ENCODE measurements at regions not wholly inside any gene's neighbourhood (a gene's known extent, or its start where the extent isn't known, plus 50 kb on each side); places are given as distances from the start of the nearest gene placed in this dataset.
"Not testable (repeated sequence)": the region's sequence is repeated elsewhere in the genome, so short reads cannot be mapped to it uniquely, and the experiment has no call there.

DNA sequence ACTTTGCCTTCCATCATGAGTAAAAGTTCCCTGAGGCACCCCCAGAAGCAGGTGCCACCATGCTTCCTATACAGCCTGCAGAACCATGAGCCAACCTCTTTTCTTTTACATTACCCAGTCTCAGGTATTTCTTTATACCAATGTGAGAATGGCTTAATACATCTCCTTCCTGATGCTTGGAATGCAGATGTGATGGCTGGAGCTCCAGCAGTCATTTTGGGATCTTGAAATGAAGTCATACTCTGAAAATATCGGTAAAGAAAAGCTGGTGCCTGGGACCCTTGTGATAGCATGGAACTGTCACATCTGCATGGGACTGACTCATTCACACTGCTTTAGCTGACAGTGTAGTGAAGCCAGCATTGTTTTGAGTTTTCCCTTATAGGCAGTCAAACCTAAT, 634.5 kb upstream of the NRP1 start:
- H3K9me3 Mint-ChIP-seq: peaks cover 8% of the 10 kb centered on the region
- H3K27me3 Mint-ChIP-seq (ENCODE audit: insufficient read depth): no peaks in the 10 kb centered on the region
- intact Hi-C loops (cut with micrococcal nuclease): no loop called here
- H3K4me1 Mint-ChIP-seq (ENCODE audit: low read depth): no peaks in the 10 kb centered on the region
- H3K4me3 Mint-ChIP-seq: no peak overlapping the region
- no peaks in the 10 kb centered on the region for H3K36me3 Mint-ChIP-seq (ENCODE audit: low read depth)
- no peak overlapping the region for H3K27ac Mint-ChIP-seq
- no peak for DNase-seq (ENCODE audit: low spot score)

DNA sequence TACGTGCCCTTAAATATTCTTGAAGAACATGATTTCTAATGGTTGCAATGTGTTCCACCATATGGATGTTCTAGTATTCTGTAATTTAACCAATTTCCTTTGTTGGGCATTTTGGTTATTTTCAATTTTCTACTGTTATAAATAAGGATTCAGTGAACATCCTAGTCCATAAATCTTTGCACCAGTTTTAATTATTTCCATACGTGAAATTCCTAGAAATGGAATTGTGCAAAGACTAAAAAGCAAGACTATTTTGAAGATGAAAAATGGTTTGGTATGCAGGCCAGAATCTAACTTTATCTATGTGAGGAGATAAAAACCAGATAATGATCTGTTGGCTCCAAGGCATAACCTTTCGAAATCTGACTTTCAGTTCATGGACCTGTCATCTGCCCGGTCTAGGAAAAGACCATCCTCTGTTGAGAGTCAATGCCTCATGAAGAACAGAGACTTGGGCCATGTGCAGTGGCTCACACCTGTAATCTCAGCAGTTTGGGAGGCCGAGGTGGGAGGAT, 633.2 kb upstream of the NRP1 start:
- H3K9me3 Mint-ChIP-seq: peaks cover 8% of the 10 kb centered on the region
- H3K36me3 Mint-ChIP-seq (ENCODE audit: low read depth): no peaks in the 10 kb centered on the region
- H3K27ac Mint-ChIP-seq: no peak overlapping the region
- intact Hi-C loops (cut with micrococcal nuclease): no loop called here
- H3K27me3 Mint-ChIP-seq (ENCODE audit: insufficient read depth): no peaks in the 10 kb centered on the region
- no peaks in the 10 kb centered on the region for H3K4me1 Mint-ChIP-seq (ENCODE audit: low read depth)
- DNase-seq (ENCODE audit: low spot score): no peak
- no peak overlapping the region for H3K4me3 Mint-ChIP-seq

DNA sequence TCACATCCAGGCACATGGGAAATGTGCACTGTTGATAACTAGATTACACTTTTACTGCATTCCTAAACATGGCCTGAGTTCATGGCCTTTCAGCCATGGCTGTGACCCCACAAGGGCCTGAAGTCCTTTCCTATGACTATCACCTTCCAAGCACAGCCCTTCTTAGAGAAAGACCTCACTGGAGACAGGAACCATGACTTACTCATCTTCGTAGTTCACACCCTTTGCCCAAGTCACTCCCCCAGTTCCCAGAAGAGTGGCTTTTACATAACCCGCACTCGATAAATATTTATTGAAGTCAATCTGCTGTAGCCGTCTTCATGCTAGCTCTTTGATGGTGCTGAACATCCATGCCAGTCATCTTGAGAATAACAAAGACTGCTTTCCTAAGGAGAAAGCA, 632.5 kb upstream of the NRP1 start:
- no peak for DNase-seq (ENCODE audit: low spot score)
- no peaks in the 10 kb centered on the region for H3K27me3 Mint-ChIP-seq (ENCODE audit: insufficient read depth)
- peaks cover 8% of the 10 kb centered on the region for H3K9me3 Mint-ChIP-seq
- no peak overlapping the region for H3K27ac Mint-ChIP-seq
- H3K36me3 Mint-ChIP-seq (ENCODE audit: low read depth): no peaks in the 10 kb centered on the region
- intact Hi-C loops (cut with micrococcal nuclease): no loop called here
- H3K4me3 Mint-ChIP-seq: no peak overlapping the region
- no peaks in the 10 kb centered on the region for H3K4me1 Mint-ChIP-seq (ENCODE audit: low read depth)

DNA sequence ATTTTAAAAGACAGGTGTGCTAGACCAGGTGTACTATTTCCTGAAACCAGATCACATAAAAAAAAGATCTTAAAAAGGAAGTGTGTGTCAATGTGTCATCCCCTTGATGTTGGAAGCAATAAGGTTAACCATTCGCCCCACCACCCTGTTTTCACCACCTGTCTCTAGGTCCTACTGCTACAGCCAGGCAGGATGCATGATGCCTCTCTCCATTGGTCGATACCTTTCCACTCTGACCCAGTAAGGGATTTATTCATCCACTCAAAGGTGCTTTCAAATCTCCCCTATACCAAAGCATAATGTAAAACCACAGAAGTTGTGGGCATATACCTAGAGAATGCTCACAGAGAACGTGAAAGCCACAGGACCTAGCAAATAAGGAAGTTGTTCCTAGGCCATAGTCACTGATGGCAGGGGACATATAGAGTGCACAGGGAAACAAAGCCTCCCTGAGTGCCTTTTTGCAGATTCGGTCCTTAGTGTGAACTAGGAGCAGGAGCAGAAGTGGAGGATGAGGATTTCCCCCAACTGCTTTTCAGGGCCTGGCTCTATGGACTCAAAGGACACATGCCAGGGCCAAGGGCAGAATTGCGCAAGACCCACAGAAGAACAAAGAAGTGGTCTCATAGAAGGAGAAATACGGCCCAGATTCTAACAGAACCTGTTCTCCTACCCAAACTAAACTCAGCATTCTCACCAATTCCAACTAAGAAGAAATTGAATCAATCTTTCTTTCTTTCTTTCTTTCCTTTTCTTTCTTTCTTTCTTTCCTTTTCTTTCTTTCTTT, 631.5 kb upstream of the NRP1 start:
- Mint-ChIP-seq H3K4me1 (ENCODE audit: low read depth) (no peaks in the 10 kb centered on the region), H3K27ac (no peak overlapping the region), H3K36me3 (ENCODE audit: low read depth) (no peaks in the 10 kb centered on the region), H3K27me3 (ENCODE audit: insufficient read depth) (no peaks in the 10 kb centered on the region), H3K4me3 (no peak overlapping the region), H3K9me3 (peaks cover 8% of the 10 kb centered on the region)
- intact Hi-C loops (cut with micrococcal nuclease): no loop called here
- DNase-seq (ENCODE audit: low spot score): no peak

DNA sequence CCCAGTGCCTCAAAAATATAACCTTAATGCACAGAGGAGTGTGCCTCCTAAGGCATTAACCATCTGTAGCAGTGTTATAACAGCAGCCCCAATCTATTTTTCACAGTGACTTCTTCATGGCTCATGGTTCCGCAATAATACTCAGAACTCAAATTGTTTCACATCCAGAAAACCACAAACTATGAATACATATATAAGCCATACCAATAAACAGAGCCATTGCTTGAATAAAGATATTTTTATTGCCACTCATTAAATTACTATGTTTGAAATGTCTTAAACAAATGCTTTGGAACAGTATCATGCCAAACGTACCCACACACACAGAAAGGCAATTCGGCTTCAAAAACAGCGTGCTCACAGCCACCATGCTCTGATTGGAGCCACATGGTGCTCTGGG, 629.3 kb upstream of the NRP1 start:
- H3K27ac Mint-ChIP-seq: no peak overlapping the region
- intact Hi-C loops (cut with micrococcal nuclease): no loop called here
- H3K4me3 Mint-ChIP-seq: no peak overlapping the region
- no peaks in the 10 kb centered on the region for H3K4me1 Mint-ChIP-seq (ENCODE audit: low read depth)
- peaks cover 3% of the 10 kb centered on the region for H3K9me3 Mint-ChIP-seq
- DNase-seq (ENCODE audit: low spot score): no peak
- H3K27me3 Mint-ChIP-seq (ENCODE audit: insufficient read depth): no peaks in the 10 kb centered on the region
- no peaks in the 10 kb centered on the region for H3K36me3 Mint-ChIP-seq (ENCODE audit: low read depth)

DNA sequence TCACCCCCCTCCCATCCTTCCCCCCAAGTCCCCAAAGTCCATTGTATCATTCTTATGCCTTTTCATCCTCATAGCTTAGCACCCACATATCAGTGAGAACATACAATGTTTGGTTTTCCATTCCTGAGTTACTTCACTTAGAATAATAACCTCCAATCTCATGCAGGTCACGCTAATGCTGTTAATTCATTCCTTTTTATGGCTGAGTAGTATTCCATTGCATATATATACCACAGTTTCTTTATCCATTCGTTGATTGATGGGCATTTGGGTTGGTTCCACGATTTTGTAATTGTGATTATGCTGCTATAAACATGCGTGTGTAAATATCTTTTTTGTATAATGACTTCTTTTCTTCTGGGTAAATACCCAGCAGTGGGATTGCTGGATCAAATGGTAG, 621.9 kb upstream of the NRP1 start:
- intact Hi-C loops (cut with micrococcal nuclease); H3K36me3 Mint-ChIP-seq (ENCODE audit: low read depth); H3K4me3 Mint-ChIP-seq; H3K4me1 Mint-ChIP-seq (ENCODE audit: low read depth); DNase-seq (ENCODE audit: low spot score); H3K9me3 Mint-ChIP-seq; H3K27me3 Mint-ChIP-seq (ENCODE audit: insufficient read depth); H3K27ac Mint-ChIP-seq: not testable (repeated sequence)

DNA sequence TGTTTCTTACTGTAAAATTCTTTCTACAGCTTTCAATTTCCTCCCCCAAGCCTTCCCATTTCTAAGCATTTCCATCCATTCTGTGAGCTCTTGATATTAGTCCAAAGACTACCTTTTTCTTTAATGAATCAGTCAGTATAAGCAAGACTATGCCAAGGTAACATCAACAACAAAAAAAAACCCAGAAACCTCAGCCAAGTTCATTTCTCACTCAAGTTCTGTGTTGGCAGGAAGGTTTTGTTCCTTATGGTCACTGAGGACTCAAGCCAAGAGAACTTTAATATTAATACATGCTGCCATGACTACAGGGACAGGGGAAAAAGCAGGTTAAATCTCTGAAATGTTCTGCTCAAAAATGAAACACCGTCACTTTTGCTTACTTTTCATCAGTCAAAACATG, 621.2 kb upstream of the NRP1 start:
- Mint-ChIP-seq H3K27me3 (ENCODE audit: insufficient read depth) (peaks cover 2% of the 10 kb centered on the region), H3K4me3 (no peak overlapping the region), H3K27ac (no peak overlapping the region), H3K4me1 (ENCODE audit: low read depth) (no peaks in the 10 kb centered on the region), H3K36me3 (ENCODE audit: low read depth) (no peaks in the 10 kb centered on the region), H3K9me3 (no peaks in the 10 kb centered on the region)
- intact Hi-C loops (cut with micrococcal nuclease): no loop called here
- no peak for DNase-seq (ENCODE audit: low spot score)

DNA sequence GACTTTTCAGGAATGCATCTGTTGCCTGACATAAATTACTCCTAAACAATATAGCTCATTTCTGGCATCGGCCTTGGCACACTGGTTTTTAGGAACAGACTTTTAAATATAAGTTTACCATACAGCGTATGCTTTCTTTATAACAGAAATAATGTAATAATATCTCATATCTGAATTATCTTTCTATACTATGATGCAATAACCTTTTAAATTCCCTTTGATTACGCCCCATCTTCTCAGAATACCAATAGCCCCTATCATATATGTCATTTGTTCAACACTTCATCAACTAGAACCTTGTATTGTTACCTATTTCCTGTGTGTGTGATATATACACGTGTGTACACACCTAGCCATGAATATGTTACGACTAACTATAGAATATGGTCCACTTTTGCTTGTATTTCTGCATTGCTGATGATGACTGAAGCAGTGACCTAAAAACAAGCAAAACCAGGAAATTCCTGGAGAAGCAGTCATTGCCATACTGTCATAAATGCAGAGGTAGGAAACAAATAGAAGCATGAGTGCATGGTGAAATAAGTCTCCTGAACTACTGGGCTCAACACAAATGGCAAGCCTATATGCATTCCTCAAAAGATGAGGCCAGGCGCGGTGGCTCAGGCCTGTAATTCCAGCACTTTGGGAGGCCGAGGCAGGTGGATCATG, 618.4 kb upstream of the NRP1 start:
- Mint-ChIP-seq H3K4me3 (no peak overlapping the region), H3K27ac (no peak overlapping the region), H3K9me3 (no peaks in the 10 kb centered on the region), H3K27me3 (ENCODE audit: insufficient read depth) (peaks cover 2% of the 10 kb centered on the region), H3K4me1 (ENCODE audit: low read depth) (no peaks in the 10 kb centered on the region), H3K36me3 (ENCODE audit: low read depth) (no peaks in the 10 kb centered on the region)
- intact Hi-C loops (cut with micrococcal nuclease): no loop called here
- no peak for DNase-seq (ENCODE audit: low spot score)

DNA sequence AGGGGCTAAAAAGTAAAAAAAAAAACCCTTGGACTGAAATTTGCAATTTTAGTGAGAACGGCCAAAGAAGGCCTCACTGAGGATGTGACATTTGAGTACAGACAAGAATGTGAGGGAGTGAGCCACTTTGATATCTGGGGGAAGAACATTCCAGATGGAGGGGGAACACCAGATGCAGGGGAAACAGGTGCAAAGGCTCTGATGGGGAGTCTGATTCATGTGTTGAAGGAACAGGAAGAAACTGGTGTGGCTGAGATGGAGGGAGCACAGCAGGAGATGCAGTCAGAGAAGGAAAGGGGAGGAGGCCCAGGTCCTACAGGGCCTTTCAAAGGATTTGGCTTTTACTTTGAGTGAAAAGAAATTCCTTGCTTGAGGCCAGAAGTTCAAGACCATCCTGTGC, 615.7 kb upstream of the NRP1 start:
- H3K27ac Mint-ChIP-seq: no peak overlapping the region
- DNase-seq (ENCODE audit: low spot score): no peak
- H3K4me3 Mint-ChIP-seq: no peak overlapping the region
- intact Hi-C loops (cut with micrococcal nuclease): no loop called here
- no peaks in the 10 kb centered on the region for H3K9me3 Mint-ChIP-seq
- no peaks in the 10 kb centered on the region for H3K27me3 Mint-ChIP-seq (ENCODE audit: insufficient read depth)
- no peaks in the 10 kb centered on the region for H3K36me3 Mint-ChIP-seq (ENCODE audit: low read depth)
- H3K4me1 Mint-ChIP-seq (ENCODE audit: low read depth): no peaks in the 10 kb centered on the region

DNA sequence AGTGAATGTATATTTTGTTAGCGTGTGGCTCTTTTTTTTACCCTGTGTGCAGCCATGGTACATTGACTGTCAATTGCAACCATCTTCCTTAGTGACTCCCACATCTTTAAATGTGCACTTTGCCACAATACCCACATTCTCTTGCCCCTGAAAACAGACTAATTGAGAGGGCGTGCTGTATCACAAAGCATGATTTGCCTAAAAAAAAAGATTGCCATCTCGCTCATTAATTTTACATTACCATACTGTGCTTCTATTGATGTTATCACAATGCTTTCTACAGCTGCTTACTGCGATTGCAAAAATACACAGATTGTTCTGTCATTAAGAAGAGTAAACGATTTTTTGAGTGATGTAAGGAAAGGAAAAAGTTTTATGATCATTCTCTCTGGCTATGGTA, 613.1 kb upstream of the NRP1 start:
- no peak overlapping the region for H3K27ac Mint-ChIP-seq
- H3K4me3 Mint-ChIP-seq: no peak overlapping the region

DNA sequence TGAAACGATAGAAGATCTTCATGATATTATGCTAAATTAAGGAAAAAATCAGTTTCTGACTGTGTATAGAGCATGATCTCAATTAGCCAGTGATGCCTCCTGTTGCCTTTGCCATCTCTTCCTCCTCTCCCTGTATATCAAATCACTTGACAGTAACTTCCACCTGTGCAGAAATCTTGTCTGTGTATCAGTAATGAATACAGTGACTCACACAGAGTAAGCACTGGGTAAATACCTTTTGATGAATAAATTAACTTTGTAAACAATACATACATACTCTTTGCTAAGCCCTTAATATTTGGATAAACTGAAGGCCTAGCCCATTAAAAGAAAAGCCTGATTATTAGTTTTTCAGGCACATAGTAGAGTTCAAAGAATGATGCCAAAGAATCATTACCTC, 610.6 kb upstream of the NRP1 start:
- Mint-ChIP-seq H3K36me3 (ENCODE audit: low read depth) (no peaks in the 10 kb centered on the region), H3K4me1 (ENCODE audit: low read depth) (no peaks in the 10 kb centered on the region), H3K27me3 (ENCODE audit: insufficient read depth) (no peaks in the 10 kb centered on the region), H3K27ac (no peak overlapping the region), H3K4me3 (no peak overlapping the region), H3K9me3 (no peaks in the 10 kb centered on the region)
- intact Hi-C loops (cut with micrococcal nuclease): no loop called here
- no peak for DNase-seq (ENCODE audit: low spot score)

More for the DNA sequence above, 613.1 kb upstream of the NRP1 start:
- Mint-ChIP-seq H3K9me3 (no peaks in the 10 kb centered on the region), H3K27me3 (ENCODE audit: insufficient read depth) (no peaks in the 10 kb centered on the region), H3K4me1 (ENCODE audit: low read depth) (no peaks in the 10 kb centered on the region), H3K36me3 (ENCODE audit: low read depth) (no peaks in the 10 kb centered on the region)
- no peak for DNase-seq (ENCODE audit: low spot score)
- intact Hi-C loops (cut with micrococcal nuclease): no loop called here

DNA sequence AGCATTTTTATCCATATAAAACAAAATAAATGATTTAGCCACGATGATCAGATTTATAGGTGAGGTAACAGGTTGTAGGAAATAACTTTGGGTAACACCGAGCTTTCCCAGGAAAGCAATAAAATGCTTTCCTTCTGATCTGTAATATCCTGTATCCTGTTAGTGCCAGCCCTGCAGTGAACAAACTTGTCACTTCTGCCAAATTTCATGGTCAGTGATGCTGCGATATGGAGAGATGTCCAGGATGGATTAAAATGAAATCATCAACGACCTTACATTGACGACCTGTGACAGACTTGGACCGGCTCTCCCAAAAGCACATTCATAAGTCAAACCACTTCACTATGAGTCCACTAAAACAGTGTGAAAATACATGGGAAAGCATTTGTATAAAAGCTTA, 608.0 kb upstream of the NRP1 start:
- intact Hi-C loops (cut with micrococcal nuclease): no loop called here
- no peak overlapping the region for H3K27ac Mint-ChIP-seq
- H3K4me1 Mint-ChIP-seq (ENCODE audit: low read depth): no peaks in the 10 kb centered on the region
- DNase-seq (ENCODE audit: low spot score): no peak
- no peaks in the 10 kb centered on the region for H3K27me3 Mint-ChIP-seq (ENCODE audit: insufficient read depth)
- H3K36me3 Mint-ChIP-seq (ENCODE audit: low read depth): no peaks in the 10 kb centered on the region
- H3K9me3 Mint-ChIP-seq: no peaks in the 10 kb centered on the region
- no peak overlapping the region for H3K4me3 Mint-ChIP-seq

DNA sequence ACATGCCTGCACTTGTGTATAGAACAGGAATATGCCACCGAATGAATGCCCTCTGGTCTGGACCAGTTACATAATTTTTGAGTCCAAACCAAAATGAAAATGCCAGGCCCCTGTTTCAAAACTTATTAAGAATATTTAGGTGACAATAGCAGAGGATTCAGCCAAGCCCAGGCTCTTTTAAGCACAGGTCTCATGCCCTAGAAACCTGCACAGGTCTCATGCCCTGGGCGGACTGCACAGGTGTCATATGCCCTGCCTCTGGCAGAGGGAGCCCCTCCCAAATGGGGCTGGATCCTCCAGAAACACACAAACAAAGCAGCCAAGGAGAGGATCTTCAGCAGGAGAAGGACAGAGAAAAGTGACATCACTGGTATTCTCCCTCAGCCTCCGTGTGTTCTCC, 605.4 kb upstream of the NRP1 start:
- H3K4me3 Mint-ChIP-seq: no peak overlapping the region
- H3K36me3 Mint-ChIP-seq (ENCODE audit: low read depth): no peaks in the 10 kb centered on the region
- H3K4me1 Mint-ChIP-seq (ENCODE audit: low read depth): no peaks in the 10 kb centered on the region
- H3K27me3 Mint-ChIP-seq (ENCODE audit: insufficient read depth): no peaks in the 10 kb centered on the region
- DNase-seq (ENCODE audit: low spot score): no peak
- no peaks in the 10 kb centered on the region for H3K9me3 Mint-ChIP-seq
- no peak overlapping the region for H3K27ac Mint-ChIP-seq
- intact Hi-C loops (cut with micrococcal nuclease): no loop called here

All from activated T-helper 1 cell treated with anti-CD3 and anti-CD28 coated beads, Interleukin-12 subunit alpha, Interleukin-12 subunit beta, Interleukin-2, Interleukin-4 antibody, amounts not matched to agents 30 ng/mL and 10 ng/mL and 1 ng/mL, durations not matched to agents 14 hours and 24 hours and 36 hours (primary cell).